ENCODE measurements at regions not wholly inside any gene's neighbourhood (a gene's known extent, or its start where the extent isn't known, plus 50 kb on each side); places are given as distances from the start of the nearest gene placed in this dataset.

GRCh38 chr7:41331194-41331593, 371.7 kb downstream of the INHBA start:
- Mint-ChIP-seq H3K4me3 (ENCODE audit: unreplicated experiment) (no peak overlapping the region), H3K27ac (ENCODE audit: unreplicated experiment) (no peak overlapping the region), H3K36me3 (ENCODE audit: low read depth) (no peaks in the 10 kb centered on the region), H3K9me3 (ENCODE audit: low read depth) (no peaks in the 10 kb centered on the region), H3K27me3 (ENCODE audit: low read depth) (no peaks in the 10 kb centered on the region), H3K4me1 (ENCODE audit: low read depth) (peaks cover 14% of the 10 kb centered on the region)
- no peak for TF ChIP-seq CTCF (IDR thresholded peaks at IDR 0.05)
- DNase-seq (ENCODE audit: low spot score), result no peak

GRCh38 chr7:41328544-41328943, 374.3 kb downstream of the INHBA start:
- DNase-seq (ENCODE audit: low spot score), result no peak

GRCh38 chr7:41328131-41328530, 374.8 kb downstream of the INHBA start:
- Mint-ChIP-seq H3K27me3 (ENCODE audit: low read depth) (no peaks in the 10 kb centered on the region), H3K4me1 (ENCODE audit: low read depth) (peaks cover 6% of the 10 kb centered on the region), H3K4me3 (ENCODE audit: unreplicated experiment) (no peak overlapping the region), H3K9me3 (ENCODE audit: low read depth) (no peaks in the 10 kb centered on the region), H3K27ac (ENCODE audit: unreplicated experiment) (no peak overlapping the region), H3K36me3 (ENCODE audit: low read depth) (no peaks in the 10 kb centered on the region)
- DNase-seq (ENCODE audit: low spot score), result no peak
- no peak for TF ChIP-seq CTCF (IDR thresholded peaks at IDR 0.05)

More at GRCh38 chr7:41328544-41328943, 374.3 kb downstream of the INHBA start:
- H3K9me3 Mint-ChIP-seq (ENCODE audit: low read depth), result no peaks in the 10 kb centered on the region
- H3K27me3 Mint-ChIP-seq (ENCODE audit: low read depth), result no peaks in the 10 kb centered on the region
- H3K27ac Mint-ChIP-seq (ENCODE audit: unreplicated experiment), result no peak overlapping the region
- no peak overlapping the region for H3K4me3 Mint-ChIP-seq (ENCODE audit: unreplicated experiment)
- TF ChIP-seq CTCF (IDR thresholded peaks at IDR 0.05), result no peak
- no peaks in the 10 kb centered on the region for H3K36me3 Mint-ChIP-seq (ENCODE audit: low read depth)
- H3K4me1 Mint-ChIP-seq (ENCODE audit: low read depth), result peaks cover 10% of the 10 kb centered on the region

- Mint-ChIP-seq H3K27me3 (ENCODE audit: low read depth) (no peaks in the 10 kb centered on the region), H3K36me3 (ENCODE audit: low read depth) (no peaks in the 10 kb centered on the region), H3K4me1 (ENCODE audit: low read depth) (peaks cover 4% of the 10 kb centered on the region), H3K4me3 (ENCODE audit: unreplicated experiment) (no peak overlapping the region), H3K9me3 (ENCODE audit: low read depth) (no peaks in the 10 kb centered on the region), H3K27ac (ENCODE audit: unreplicated experiment) (no peak overlapping the region)
- no peak for TF ChIP-seq CTCF (IDR thresholded peaks at IDR 0.05)
- no peak for DNase-seq (ENCODE audit: low spot score)
Measured at GRCh38 chr7:41326616-41327015, 376.3 kb downstream of the INHBA start.

GRCh38 chr7:41323806-41324205, 379.1 kb downstream of the INHBA start:
- H3K27me3 Mint-ChIP-seq (ENCODE audit: low read depth), result no peaks in the 10 kb centered on the region
- no peak for DNase-seq (ENCODE audit: low spot score)
- H3K27ac Mint-ChIP-seq (ENCODE audit: unreplicated experiment), result no peak overlapping the region
- no peak for TF ChIP-seq CTCF (IDR thresholded peaks at IDR 0.05)
- peaks cover 4% of the 10 kb centered on the region for H3K4me1 Mint-ChIP-seq (ENCODE audit: low read depth)
- H3K9me3 Mint-ChIP-seq (ENCODE audit: low read depth), result peaks cover 1% of the 10 kb centered on the region
- no peaks in the 10 kb centered on the region for H3K36me3 Mint-ChIP-seq (ENCODE audit: low read depth)
- H3K4me3 Mint-ChIP-seq (ENCODE audit: unreplicated experiment), result no peak overlapping the region
